ENCODE measurements at regions not wholly inside any gene's neighbourhood (a gene's known extent, or its start where the extent isn't known, plus 50 kb on each side); places are given as distances from the start of the nearest gene placed in this dataset.
A peak's percentile ranks its signal among the peaks of the same experiment; 100 is the strongest.

DNA sequence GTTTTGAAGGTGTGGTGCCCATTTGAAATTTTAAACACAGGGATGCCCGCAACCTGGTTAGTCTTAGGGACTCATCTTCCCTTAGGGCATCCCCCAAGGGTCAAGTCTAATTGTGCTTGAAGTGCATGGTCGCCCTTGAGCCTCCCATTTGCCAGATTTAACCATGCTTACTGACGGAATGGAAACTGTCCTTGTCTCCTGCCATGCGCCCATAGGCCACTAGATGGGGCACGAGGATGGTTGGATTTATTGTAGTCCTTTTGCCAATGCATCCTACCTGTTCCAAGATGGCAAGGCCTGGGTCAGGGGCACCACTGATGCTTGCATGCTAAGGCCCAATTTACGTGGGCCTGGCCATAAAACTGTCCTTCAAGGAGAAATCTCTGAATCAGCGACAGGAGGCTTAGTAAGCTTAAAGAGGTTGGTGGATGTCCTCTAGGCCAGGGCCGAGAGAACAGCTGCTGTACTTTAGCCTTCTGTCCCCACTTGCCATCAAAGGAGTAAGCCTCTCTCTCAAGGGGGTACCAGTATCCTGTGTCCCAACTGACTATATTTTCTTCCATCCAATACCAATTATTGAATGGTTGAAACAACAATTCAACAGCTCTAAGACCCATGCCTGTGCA, 355.4 kb downstream of the OTOL1 start:
- TF ChIP-seq EZH2 (IDR thresholded peaks at IDR 0.05; ENCODE audit: borderline replicate concordance, low read depth, low read length, poor library complexity, severe bottlenecking): no peak
- TF ChIP-seq, protein P1, sequence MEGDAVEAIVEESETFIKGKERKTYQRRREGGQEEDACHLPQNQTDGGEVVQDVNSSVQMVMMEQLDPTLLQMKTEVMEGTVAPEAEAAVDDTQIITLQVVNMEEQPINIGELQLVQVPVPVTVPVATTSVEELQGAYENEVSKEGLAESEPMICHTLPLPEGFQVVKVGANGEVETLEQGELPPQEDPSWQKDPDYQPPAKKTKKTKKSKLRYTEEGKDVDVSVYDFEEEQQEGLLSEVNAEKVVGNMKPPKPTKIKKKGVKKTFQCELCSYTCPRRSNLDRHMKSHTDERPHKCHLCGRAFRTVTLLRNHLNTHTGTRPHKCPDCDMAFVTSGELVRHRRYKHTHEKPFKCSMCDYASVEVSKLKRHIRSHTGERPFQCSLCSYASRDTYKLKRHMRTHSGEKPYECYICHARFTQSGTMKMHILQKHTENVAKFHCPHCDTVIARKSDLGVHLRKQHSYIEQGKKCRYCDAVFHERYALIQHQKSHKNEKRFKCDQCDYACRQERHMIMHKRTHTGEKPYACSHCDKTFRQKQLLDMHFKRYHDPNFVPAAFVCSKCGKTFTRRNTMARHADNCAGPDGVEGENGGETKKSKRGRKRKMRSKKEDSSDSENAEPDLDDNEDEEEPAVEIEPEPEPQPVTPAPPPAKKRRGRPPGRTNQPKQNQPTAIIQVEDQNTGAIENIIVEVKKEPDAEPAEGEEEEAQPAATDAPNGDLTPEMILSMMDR (conservative IDR thresholded peaks at IDR 0.05; ENCODE audit: low read depth, low read length): peak; percentile 84
- peaks cover 8% of the 10 kb centered on the region for H3K4me1 ChIP-seq (ENCODE audit: insufficient read depth, low read length, poor library complexity, severe bottlenecking)
- DNase-seq (ENCODE audit: low spot score): peak; percentile 70
- H3K4me3 ChIP-seq (ENCODE audit: low read depth, low read length, poor library complexity, severe bottlenecking): no peak overlapping the region
- intact Hi-C loops (cut with micrococcal nuclease; ENCODE audit: unreplicated experiment): loop anchor here (2.0 to 10.0 kb wide), 7 partner anchors 60 to 1613 kb away; no protein-coding TSS in a partner anchor
- ChIA-PET POLR2A (ENCODE audit: low non-redundant PET) (no interaction called here), CTCF (no interaction called here)
- BruUV-seq (replicated peaks): no TSS peak
- no peaks in the 10 kb centered on the region for H3K27me3 ChIP-seq (replicated peaks; ENCODE audit: insufficient read depth, low read depth, low read length, poor library complexity)
- H3K9me3 ChIP-seq (ENCODE audit: low read depth, low read length, poor library complexity, severe bottlenecking): no peaks in the 10 kb centered on the region
- no peak overlapping the region for H3K27ac ChIP-seq (ENCODE audit: low read depth, low read length, poor library complexity, severe bottlenecking)
- H3K36me3 ChIP-seq (ENCODE audit: insufficient read depth, low read length, poor library complexity, severe bottlenecking): no peaks in the 10 kb centered on the region

DNA sequence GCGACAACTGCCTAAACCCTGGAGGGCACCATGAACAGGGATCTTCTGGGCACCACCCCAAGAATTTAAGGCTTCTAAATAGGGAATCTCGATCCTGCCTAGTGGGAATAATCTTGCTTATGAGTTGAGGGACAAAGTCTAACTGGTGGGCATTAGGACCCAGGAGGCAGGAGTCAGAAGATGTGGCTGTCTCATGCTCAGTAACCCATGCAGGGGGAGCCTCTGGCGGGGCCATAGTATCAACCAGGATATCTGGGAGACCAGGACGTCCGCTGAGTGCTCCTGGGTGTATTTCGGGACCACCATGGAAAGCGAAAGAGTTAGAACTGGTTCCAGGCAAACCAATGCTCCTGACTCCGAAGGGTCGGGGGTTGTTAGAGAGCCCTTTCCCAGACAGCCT, 356.1 kb downstream of the OTOL1 start:
- DNase-seq (ENCODE audit: low spot score): no peak
- Histone ChIP-seq H3K4me1 (ENCODE audit: insufficient read depth, low read length, poor library complexity, severe bottlenecking) (peaks cover 9% of the 10 kb centered on the region), H3K36me3 (ENCODE audit: insufficient read depth, low read length, poor library complexity, severe bottlenecking) (no peaks in the 10 kb centered on the region), H3K27me3 (replicated peaks; ENCODE audit: insufficient read depth, low read depth, low read length, poor library complexity) (no peaks in the 10 kb centered on the region), H3K9me3 (ENCODE audit: low read depth, low read length, poor library complexity, severe bottlenecking) (no peaks in the 10 kb centered on the region), H3K27ac (ENCODE audit: low read depth, low read length, poor library complexity, severe bottlenecking) (no peak overlapping the region), H3K4me3 (ENCODE audit: low read depth, low read length, poor library complexity, severe bottlenecking) (no peak overlapping the region)
- no TSS peak for BruUV-seq (replicated peaks)
- POLR2A ChIA-PET (ENCODE audit: low non-redundant PET): no interaction called here
- CTCF ChIA-PET: no interaction called here
- TF ChIP-seq EZH2 (IDR thresholded peaks at IDR 0.05; ENCODE audit: borderline replicate concordance, low read depth, low read length, poor library complexity, severe bottlenecking): no peak
- TF ChIP-seq, protein P1 (conservative IDR thresholded peaks at IDR 0.05; ENCODE audit: low read depth, low read length): no peak
- intact Hi-C loops (cut with micrococcal nuclease; ENCODE audit: unreplicated experiment): loop anchor here (2.0 to 10.0 kb wide), 7 partner anchors 60 to 1612 kb away; no protein-coding TSS in a partner anchor

DNA sequence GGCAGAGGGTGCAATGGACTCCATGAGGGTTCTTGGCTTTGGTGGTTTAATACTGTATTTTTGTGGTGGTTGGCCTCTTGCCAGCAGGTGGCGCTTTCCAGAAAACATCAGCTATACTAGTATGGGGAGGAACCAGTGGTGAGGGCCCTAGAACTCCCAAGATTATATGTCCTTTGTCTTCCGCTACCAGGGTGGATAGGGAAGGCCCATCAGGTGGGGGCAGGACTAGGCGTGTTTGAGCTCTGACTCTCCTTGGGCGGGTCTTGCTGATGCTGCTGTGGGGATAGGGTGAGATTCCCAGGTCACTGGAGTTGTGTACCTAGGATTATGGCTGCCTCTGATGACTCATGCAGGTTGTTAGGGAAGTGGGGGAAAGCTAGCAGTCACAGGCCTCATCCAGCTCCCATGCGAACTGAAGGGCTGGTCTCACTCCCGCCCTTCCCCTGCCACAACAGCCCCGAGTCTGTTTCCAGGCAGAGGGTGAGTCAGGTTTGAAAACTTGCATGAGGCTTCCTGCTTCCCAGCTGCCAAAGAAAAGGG, 357.7 kb downstream of the OTOL1 start:
- H3K9me3 ChIP-seq (ENCODE audit: low read depth, low read length, poor library complexity, severe bottlenecking): no peaks in the 10 kb centered on the region
- POLR2A ChIA-PET (ENCODE audit: low non-redundant PET): no interaction called here
- H3K27me3 ChIP-seq (replicated peaks; ENCODE audit: insufficient read depth, low read depth, low read length, poor library complexity): no peaks in the 10 kb centered on the region
- no peak for TF ChIP-seq EZH2 (IDR thresholded peaks at IDR 0.05; ENCODE audit: borderline replicate concordance, low read depth, low read length, poor library complexity, severe bottlenecking)
- TF ChIP-seq, protein P1 (conservative IDR thresholded peaks at IDR 0.05; ENCODE audit: low read depth, low read length): peak; percentile 57
- BruUV-seq (replicated peaks): no TSS peak
- peak; percentile 65 for DNase-seq (ENCODE audit: low spot score)
- no peak overlapping the region for H3K27ac ChIP-seq (ENCODE audit: low read depth, low read length, poor library complexity, severe bottlenecking)
- intact Hi-C loops (cut with micrococcal nuclease; ENCODE audit: unreplicated experiment): loop anchor here (5.0 to 10.0 kb wide), 6 partner anchors 58 to 1610 kb away; no protein-coding TSS in a partner anchor
- peaks cover 15% of the 10 kb centered on the region for H3K4me1 ChIP-seq (ENCODE audit: insufficient read depth, low read length, poor library complexity, severe bottlenecking)
- CTCF ChIA-PET: no interaction called here
- no peaks in the 10 kb centered on the region for H3K36me3 ChIP-seq (ENCODE audit: insufficient read depth, low read length, poor library complexity, severe bottlenecking)
- no peak overlapping the region for H3K4me3 ChIP-seq (ENCODE audit: low read depth, low read length, poor library complexity, severe bottlenecking)

Measured in A673 (cell line).